H9 (cell line): ENCODE measurements at regions not wholly inside any gene's neighbourhood (a gene's known extent, or its start where the extent isn't known, plus 50 kb on each side); places are given as distances from the start of the nearest gene placed in this dataset.

Source experiments
- DNase-seq: peaks from one replicate; pipeline ENCODE4 v3.0.0-alpha.2; 2017
- H2AFZ ChIP-seq: one replicate; pipeline ENCODE4 v1.6.1; 2013; ENCODE audit warnings: mild to moderate bottlenecking, low read length, control low read depth, moderate library complexity
- H2AK5ac ChIP-seq: 2 replicates; pipeline ENCODE4 v1.6.1; 2013; ENCODE audit warnings: low read length, control low read depth, mixed read lengths; ENCODE audit not compliant: insufficient read length
- H2BK120ac ChIP-seq: one replicate; pipeline ENCODE4 v1.6.1; 2013; ENCODE audit warnings: low read depth, mild to moderate bottlenecking, low read length, control low read depth, inconsistent platforms; ENCODE audit not compliant: poor library complexity, severe bottlenecking
- H2BK12ac ChIP-seq: 2 replicates; pipeline ENCODE4 v1.6.1; 2013; ENCODE audit warnings: low read length, control low read depth, mixed read lengths, low read depth; ENCODE audit not compliant: insufficient read length
- H2BK15ac ChIP-seq: 2 replicates; pipeline ENCODE4 v1.6.1; 2013; ENCODE audit warnings: low read depth, low read length, control low read depth
- H2BK20ac ChIP-seq: one replicate; pipeline ENCODE4 v1.6.1; 2013; ENCODE audit warnings: low read depth, mild to moderate bottlenecking, low read length, control low read depth, inconsistent platforms; ENCODE audit not compliant: poor library complexity, severe bottlenecking
- H2BK5ac ChIP-seq: 2 replicates; pipeline ENCODE4 v1.6.1; 2013; ENCODE audit warnings: low read length, control low read depth, mixed read lengths; ENCODE audit not compliant: insufficient read length
- H3K14ac ChIP-seq: 2 replicates; pipeline ENCODE4 v1.6.1; 2013; ENCODE audit warnings: low read length, control low read depth; ENCODE audit not compliant: insufficient read depth
- H3K18ac ChIP-seq: 2 replicates; pipeline ENCODE4 v1.6.1; 2013; ENCODE audit warnings: low read depth, mild to moderate bottlenecking, mixed read lengths, low read length, control low read depth; ENCODE audit not compliant: insufficient read length
- H3K23ac ChIP-seq: 2 replicates; pipeline ENCODE4 v1.6.1; 2013; ENCODE audit warnings: low read length, control low read depth, mixed read lengths, low read depth; ENCODE audit not compliant: insufficient read length
- H3K23me2 ChIP-seq: 2 replicates; pipeline ENCODE4 v1.6.1; 2013; ENCODE audit warnings: low read depth, mild to moderate bottlenecking, mixed read lengths, low read length, control low read depth; ENCODE audit not compliant: insufficient read length, poor library complexity, severe bottlenecking
- H3K27ac ChIP-seq: 2 replicates; pipeline ENCODE4 v1.5.1; 2013; ENCODE audit warnings: low read length, control low read depth, mixed read lengths, low read depth; ENCODE audit not compliant: insufficient read length
- H3K27me3 ChIP-seq: 2 replicates; pipeline ENCODE4 v1.6.1; 2013; ENCODE audit warnings: low read length, control low read depth, inconsistent platforms; ENCODE audit not compliant: insufficient read depth
- H3K4ac ChIP-seq: 2 replicates; pipeline ENCODE4 v1.6.1; 2013; ENCODE audit warnings: low read depth, mild to moderate bottlenecking, control low read depth, inconsistent platforms, low read length, moderate library complexity
- H3K4me1 ChIP-seq: 2 replicates; pipeline ENCODE4 v1.6.1; 2013; ENCODE audit warnings: low read length, control low read depth, inconsistent platforms; ENCODE audit not compliant: insufficient read depth
- H3K4me2 ChIP-seq: 2 replicates; pipeline ENCODE4 v1.6.1; 2013; ENCODE audit warnings: low read length, control low read depth, mixed read lengths; ENCODE audit not compliant: insufficient read length, insufficient read depth
- H3K56ac ChIP-seq: 2 replicates; pipeline ENCODE4 v1.6.1; 2013; ENCODE audit warnings: low read depth, mild to moderate bottlenecking, mixed read lengths, low read length, control low read depth; ENCODE audit not compliant: insufficient read length
- H3K79me1 ChIP-seq: 2 replicates; pipeline ENCODE4 v1.6.1; 2013; ENCODE audit warnings: low read depth, mild to moderate bottlenecking, moderate library complexity, low read length, control low read depth, inconsistent platforms; ENCODE audit not compliant: insufficient read depth, poor library complexity, severe bottlenecking
- H3K79me2 ChIP-seq: 2 replicates; pipeline ENCODE4 v1.6.1; 2013; ENCODE audit warnings: low read length, control low read depth, inconsistent platforms; ENCODE audit not compliant: insufficient read depth
- H3K9ac ChIP-seq: 2 replicates; pipeline ENCODE4 v1.6.1; 2013; ENCODE audit warnings: low read length, control low read depth, mixed read lengths; ENCODE audit not compliant: insufficient read length; ENCODE audit errors: extremely low read depth
- H3K9me3 ChIP-seq: one replicate; pipeline ENCODE4 v1.6.1; 2013; ENCODE audit warnings: low read depth, low read length, inconsistent platforms; ENCODE audit not compliant: control insufficient read depth
- H3T11ph ChIP-seq: one replicate; pipeline ENCODE4 v1.6.1; 2013; ENCODE audit warnings: mild to moderate bottlenecking, low read length, control low read depth, inconsistent platforms
- H4K20me1 ChIP-seq: one replicate; pipeline ENCODE4 v1.6.1; 2013; ENCODE audit not compliant: control insufficient read depth, insufficient read length, insufficient read depth
- H4K5ac ChIP-seq: 2 replicates; pipeline ENCODE4 v1.6.1; 2013; ENCODE audit warnings: low read depth, mild to moderate bottlenecking, mixed read lengths, low read length, control low read depth; ENCODE audit not compliant: insufficient read length
- H4K8ac ChIP-seq: replicated peaks from 2 replicates; pipeline ENCODE4 v1.6.1; 2013; ENCODE audit warnings: low read length, control low read depth, mixed read lengths, low read depth; ENCODE audit not compliant: insufficient read length
- H4K91ac ChIP-seq: 2 replicates; pipeline ENCODE4 v1.6.1; 2013; ENCODE audit warnings: low read depth, mild to moderate bottlenecking, moderate library complexity, mixed read lengths, low read length, control low read depth; ENCODE audit not compliant: insufficient read length
- H3K27ac Mint-ChIP-seq, 3 experiments: 2 replicates in 2 of 3; 3 replicates in 1 of 3; pipeline ENCODE4 v1.8.0; 2020 to 2021; ENCODE audit warnings: mixed read lengths in 3 of 3, mild to moderate bottlenecking in 1 of 3, moderate library complexity in 1 of 3
- H3K27me3 Mint-ChIP-seq: 2 replicates; pipeline ENCODE4 v1.8.0; 2021; ENCODE audit warnings: low read depth, mild to moderate bottlenecking, moderate library complexity, mixed read lengths
- H3K36me3 Mint-ChIP-seq, 3 experiments: 2 replicates in 2 of 3; 3 replicates in 1 of 3; pipeline ENCODE4 v1.8.0; 2020 to 2021; ENCODE audit warnings: low read depth in 3 of 3, mixed read lengths in 3 of 3; ENCODE audit not compliant: insufficient read depth in 1 of 3
- H3K4me1 Mint-ChIP-seq, 2 experiments: 2 replicates each; pipeline ENCODE4 v1.8.0; 2020; ENCODE audit warnings: mixed read lengths in 2 of 2
- H3K4me3 Mint-ChIP-seq, 2 experiments: 2 replicates in 1 of 2; 3 replicates in 1 of 2; pipeline ENCODE4 v1.8.0; 2020 to 2021; ENCODE audit warnings: mild to moderate bottlenecking in 2 of 2, mixed read lengths in 2 of 2, moderate library complexity in 1 of 2
- H3K9me3 Mint-ChIP-seq, 2 experiments: 2 replicates in 1 of 2; 3 replicates in 1 of 2; pipeline ENCODE4 v1.8.0; 2020; ENCODE audit warnings: mild to moderate bottlenecking in 2 of 2, mixed read lengths in 2 of 2, moderate library complexity in 1 of 2
- WGBS: extraction: QIAGEN DNeasy Blood & Tissue Kit; methylation state at CpG from one replicate; pipeline ENCODE4 v1.1.7; 2013; ENCODE audit warnings: missing lambda C conversion rate, low lambda C conversion rate, mixed read lengths; ENCODE audit not compliant: insufficient read length; ENCODE audit errors: extremely low coverage; 5-methylcytosine and 5-hydroxymethylcytosine counted together
- TF ChIP-seq, protein P1 (sequence below): fragments of 200-600 bp; sonication (generic); conservative IDR thresholded peaks from 3 replicates; pipeline ENCODE4 v1.8.0; 2021; ENCODE audit warnings: antibody characterized with exemption, mild to moderate bottlenecking

DNA sequence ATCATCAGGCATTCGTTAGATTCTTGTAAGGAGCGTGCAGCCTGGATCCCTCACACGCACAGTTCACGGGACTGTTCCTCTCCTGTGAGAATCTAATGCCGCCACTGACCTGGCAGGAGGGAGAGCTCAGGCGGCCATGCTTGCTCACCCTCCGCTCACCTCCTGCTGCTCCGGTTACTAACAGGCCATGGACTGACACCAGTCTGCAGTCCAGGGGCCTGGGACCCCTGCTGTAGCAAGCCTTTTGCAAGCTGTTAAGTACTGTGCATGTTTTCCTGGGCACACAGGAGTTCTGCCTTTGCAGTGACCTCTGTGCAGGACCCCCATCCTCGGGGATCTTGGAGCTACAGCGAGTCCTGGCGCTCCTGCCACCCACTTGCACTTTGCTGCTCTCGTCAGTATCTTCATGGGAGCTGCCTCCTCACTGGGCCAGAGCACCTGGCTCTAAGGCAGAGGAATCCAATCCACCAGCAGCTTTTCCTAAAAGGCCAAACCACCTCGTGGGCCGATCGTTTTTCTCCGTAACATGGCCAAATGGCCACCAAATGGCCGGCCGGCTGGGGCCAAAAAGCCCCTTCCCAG is 230.6 kb downstream of the FOXL1 start:
- Histone ChIP-seq H3K27me3 (no peaks in the 10 kb centered on the region; the same call in 1 of the 2 replicates), H2BK15ac (no peak overlapping the region), H3K27ac (no peak overlapping the region), H2BK5ac (no peak overlapping the region), H4K5ac (no peak overlapping the region), H2AK5ac (no peak overlapping the region), H2AFZ (no peak overlapping the region), H2BK12ac (no peak overlapping the region), H3K79me2 (no peaks in the 10 kb centered on the region), H3K14ac (no peak overlapping the region), H3K23ac (no peak overlapping the region), H4K8ac (no peak overlapping the region), H3K4me1 (peaks cover 2% of the 10 kb centered on the region; the same call in 1 of the 2 replicates), H3K79me1 (no peaks in the 10 kb centered on the region), H3K9me3 (no peaks in the 10 kb centered on the region), H3K56ac (no peak overlapping the region), H3K4me2 (no peak overlapping the region), H3K4ac (no peak overlapping the region), H4K20me1 (no peaks in the 10 kb centered on the region), H3T11ph (no peak overlapping the region), H2BK120ac (no peak overlapping the region), H3K23me2 (no peaks in the 10 kb centered on the region), H3K9ac (no peak overlapping the region), H3K18ac (no peak overlapping the region), H4K91ac (no peak overlapping the region), H2BK20ac (no peak overlapping the region)
- Mint-ChIP-seq H3K36me3 (no peaks in the 10 kb centered on the region; a peak in 1 of 7 replicates), H3K4me1 (peaks cover 15 to 17% of the 10 kb centered on the region in 2 experiments), H3K9me3 (peaks cover 0 to 2% of the 10 kb centered on the region in 2 experiments; a peak in 2 of 5 replicates), H3K27me3 (peaks cover 36% of the 10 kb centered on the region), H3K4me3 (no peak overlapping the region), H3K27ac (no peak overlapping the region)
- WGBS, result no CpG with 5 or more reads among the region's 18 CpGs
- DNase-seq, result no peak
- TF ChIP-seq, protein P1, sequence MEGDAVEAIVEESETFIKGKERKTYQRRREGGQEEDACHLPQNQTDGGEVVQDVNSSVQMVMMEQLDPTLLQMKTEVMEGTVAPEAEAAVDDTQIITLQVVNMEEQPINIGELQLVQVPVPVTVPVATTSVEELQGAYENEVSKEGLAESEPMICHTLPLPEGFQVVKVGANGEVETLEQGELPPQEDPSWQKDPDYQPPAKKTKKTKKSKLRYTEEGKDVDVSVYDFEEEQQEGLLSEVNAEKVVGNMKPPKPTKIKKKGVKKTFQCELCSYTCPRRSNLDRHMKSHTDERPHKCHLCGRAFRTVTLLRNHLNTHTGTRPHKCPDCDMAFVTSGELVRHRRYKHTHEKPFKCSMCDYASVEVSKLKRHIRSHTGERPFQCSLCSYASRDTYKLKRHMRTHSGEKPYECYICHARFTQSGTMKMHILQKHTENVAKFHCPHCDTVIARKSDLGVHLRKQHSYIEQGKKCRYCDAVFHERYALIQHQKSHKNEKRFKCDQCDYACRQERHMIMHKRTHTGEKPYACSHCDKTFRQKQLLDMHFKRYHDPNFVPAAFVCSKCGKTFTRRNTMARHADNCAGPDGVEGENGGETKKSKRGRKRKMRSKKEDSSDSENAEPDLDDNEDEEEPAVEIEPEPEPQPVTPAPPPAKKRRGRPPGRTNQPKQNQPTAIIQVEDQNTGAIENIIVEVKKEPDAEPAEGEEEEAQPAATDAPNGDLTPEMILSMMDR, result no peak
